NCI-H2196 treated with DMSO at 0.1 percent for 48 hours (cell line): ENCODE measurements at regions not wholly inside any gene's neighbourhood (a gene's known extent, or its start where the extent isn't known, plus 50 kb on each side); places are given as distances from the start of the nearest gene placed in this dataset.
"Not testable (repeated sequence)": the region's sequence is repeated elsewhere in the genome, so short reads cannot be mapped to it uniquely, and the experiment has no call there.

Source experiments
- DNase-seq: peaks from one replicate; lab custom pipeline; 2025; ENCODE audit not compliant: unreplicated experiment; lab: John Stamatoyannopoulos, UW

DNA sequence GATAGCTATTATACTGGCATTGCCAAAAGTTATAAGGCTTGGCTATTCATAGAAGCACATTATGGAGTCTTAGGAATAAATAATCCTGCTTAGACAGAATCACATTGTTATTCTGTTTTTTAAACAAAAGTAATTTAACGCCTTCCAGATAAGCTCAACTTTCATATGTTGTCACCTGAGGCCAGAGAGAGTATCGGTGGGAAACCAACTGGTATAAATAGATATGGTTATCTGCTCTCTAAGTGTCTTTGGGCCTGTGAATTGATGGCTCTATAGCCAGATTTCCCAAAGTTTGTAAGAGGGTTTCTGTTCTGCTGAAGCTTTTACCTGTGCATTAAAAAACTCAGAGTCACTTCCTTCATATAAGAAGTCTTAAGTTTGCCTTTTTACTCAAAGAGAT, 1449.4 kb downstream of the CDH11 start:
- DNase-seq: no peak

DNA sequence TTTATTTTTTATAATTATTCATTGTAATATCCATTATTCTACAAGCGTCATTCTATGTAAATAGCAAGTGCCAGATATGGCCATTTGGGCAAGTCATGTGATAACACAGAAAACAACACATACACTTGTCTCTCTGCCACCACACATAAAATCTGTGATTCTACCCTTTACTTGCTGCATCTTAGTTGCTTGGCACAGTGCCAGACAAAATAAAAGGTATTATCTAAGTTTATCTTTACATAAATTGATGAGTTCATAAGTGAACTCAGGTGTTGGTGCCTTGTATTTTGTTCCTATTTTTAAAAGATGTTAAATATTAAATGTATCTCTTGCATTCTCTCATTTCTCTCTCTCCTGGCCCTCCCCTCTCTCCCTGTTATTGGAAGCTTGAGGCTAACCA, 1458.7 kb downstream of the CDH11 start:
- no peak for DNase-seq

DNA sequence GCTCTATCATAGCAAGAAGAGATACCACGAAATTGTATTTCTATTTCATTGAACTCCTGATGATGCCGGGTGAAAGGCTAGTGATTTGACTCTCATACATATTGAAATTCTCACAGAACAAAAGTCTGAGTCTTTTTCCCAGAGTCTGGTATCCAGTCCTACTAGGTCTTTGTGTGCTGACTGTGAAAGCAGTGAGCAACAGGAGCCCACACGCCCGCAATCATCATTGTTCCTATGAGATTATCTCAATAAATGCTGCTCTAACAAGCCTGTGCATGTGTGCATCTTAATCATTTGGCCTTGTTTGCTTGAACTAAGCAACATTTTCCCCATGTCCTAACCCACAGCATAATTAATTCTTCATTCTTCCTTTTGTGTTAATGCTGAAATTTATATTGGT, 1466.0 kb downstream of the CDH11 start:
- no peak for DNase-seq

DNA sequence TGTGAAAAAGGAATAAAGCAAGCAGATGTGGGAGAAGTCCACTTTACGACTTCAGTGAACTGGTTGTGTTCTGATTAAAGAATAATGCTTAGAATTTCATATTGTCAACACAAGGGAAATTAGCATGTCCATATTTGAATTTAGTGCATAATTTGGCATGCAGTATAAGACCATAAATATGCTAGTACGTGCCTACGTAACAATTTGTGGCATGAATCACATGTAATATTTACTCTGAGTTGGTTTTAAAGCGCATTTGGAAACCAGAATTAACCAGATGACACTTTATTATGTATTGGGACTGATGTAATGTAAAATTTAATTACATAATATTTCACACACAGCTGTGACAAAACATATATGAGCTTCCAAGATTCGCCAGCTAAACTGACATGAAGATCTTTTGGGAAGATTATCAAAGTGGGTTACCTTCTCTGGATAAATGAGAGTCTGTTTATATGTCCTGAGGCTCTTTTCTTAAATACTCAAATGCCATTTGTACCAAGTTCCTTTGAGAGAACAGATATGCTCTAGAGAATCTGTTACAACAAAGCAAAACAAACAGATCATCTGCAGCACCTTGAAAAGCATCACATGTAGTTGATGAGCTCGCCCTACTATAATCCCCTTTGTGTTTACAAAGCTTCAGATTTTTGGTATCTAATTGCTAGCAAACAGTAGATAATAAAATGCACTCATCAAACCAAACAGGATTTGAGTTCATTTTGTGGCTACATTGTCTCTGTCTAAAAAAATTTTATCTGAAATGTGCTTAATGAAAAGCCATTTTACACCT, 1468.6 kb downstream of the CDH11 start:
- no peak for DNase-seq

DNA sequence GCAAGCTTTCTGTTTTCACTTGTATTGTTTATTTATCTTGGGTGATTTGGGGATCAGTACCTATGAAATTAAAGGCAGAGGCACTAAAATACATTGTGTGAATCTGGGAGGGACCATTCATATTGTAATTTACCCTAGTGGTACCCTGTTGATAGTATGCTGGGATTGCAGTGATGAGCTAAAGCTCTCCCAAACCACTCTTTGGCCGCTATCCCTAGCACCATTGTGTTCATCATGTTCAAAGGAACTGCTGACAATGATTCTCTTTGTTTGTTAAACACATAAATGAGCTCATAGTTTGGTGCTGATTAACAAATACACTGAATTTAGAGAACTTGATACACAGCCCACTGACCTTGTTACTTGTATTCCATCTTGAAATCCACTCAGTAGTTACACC, 1469.8 kb downstream of the CDH11 start:
- no peak for DNase-seq

DNA sequence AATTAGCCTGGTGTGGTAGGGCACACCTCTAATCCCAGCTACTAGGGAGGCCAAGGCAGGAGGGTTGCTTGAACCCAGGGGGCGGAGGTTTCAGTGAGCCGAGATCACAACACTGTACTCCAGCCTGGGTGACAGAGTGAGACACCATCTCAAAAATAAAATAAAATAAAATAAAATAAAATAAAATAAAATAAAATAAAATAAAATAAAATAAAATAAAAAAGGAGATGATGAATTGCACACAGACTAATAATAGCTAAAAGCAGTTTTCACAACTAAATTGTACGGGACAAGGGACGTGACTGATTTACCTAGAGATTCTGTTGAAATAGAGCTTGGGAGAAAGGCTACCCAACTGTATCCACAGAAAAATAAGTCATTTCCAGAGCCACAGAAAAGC, 1471.3 kb downstream of the CDH11 start:
- no peak for DNase-seq

DNA sequence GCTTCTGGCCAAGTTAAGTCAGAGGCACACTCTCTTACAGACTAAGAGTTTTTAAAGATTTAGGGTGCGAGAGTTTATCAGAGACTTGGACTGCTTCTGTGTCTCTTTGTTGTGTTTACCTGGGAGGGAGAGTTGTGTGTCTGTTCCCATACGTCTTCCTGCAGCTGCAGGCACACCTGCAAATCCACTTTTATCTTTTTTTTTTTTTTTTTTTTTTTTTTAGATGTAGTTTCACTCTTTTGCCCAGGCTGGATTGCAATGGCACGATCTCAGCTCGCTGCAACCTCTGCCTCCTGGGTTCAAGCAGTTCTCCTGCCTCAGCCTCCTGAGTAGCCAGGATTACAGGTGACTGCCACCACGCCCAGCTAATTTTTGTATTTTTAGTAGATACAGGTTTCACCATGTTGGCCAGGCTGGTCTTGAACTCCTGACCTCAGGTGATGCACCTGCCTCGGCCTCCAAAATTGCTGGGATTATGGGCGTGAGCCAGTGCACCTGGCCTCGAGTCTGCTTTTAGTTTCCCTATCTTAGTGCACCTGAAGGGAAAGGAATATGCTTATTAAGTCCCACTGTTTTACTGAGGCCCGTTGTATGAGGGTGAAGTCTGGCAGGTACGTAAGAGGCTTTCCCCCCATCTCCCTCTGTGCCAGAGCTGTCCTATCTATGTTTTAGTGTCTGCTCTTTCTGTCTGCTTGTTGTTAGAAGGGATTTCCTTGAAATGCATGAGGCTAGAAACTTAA, 1488.0 kb downstream of the CDH11 start:
- not testable (repeated sequence) for DNase-seq

DNA sequence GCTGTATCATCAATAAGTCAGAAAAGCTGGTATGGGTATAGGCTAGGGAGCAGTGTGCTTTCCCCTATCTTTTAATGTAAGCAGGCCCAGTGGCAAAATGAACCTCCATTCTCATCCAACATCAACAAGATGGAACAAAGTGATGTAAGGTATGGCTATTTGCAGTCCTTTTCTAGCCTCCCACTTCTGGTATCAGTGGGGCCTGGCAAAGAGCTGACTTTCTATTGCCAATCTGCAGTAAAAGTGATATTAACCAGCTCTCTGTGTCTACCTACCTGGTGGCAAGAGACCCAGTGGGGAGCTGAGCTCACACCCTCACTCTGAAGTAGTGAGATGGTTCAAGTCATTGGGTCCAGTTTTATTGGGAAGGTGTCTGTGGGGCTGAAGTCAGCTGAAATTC, 1492.6 kb downstream of the CDH11 start:
- DNase-seq: no peak

DNA sequence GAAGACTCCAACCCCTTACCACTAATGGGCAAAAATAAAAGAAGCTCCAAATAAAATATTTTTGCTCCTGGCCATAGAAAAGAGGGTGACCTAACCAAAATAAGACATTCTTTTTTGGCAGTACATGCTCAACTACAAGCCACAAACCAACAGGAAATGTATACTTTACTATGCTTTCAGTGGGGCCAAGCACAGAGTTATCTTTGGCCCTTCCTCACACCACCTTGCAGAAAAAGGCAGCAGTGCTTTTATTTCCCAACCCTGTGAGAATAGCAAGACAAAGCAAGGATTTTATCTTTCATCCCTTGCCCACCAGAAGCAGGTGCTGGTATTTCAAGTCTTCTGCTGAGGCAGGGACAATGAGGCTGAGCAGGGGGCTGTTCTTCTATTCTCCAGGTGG, 1493.1 kb downstream of the CDH11 start:
- DNase-seq: no peak

DNA sequence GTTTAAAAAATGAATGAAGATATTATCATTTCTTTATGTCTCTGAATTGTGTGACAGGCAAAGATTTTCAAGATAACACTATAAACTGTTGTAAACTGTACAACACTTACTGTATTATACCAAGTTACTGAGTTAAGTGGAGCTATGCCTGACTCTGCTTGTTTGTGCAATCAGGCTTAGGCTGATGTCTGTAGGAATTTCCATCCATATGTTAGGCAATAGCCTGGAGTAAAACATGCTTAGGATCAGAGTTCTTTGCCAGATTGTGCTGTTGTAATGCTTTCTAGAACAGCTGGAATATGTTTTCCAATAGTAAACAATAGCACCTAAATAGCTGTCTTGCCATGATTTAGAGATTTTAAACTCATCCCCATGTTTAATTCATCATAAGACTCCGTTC, 1496.7 kb downstream of the CDH11 start:
- no peak for DNase-seq

DNA sequence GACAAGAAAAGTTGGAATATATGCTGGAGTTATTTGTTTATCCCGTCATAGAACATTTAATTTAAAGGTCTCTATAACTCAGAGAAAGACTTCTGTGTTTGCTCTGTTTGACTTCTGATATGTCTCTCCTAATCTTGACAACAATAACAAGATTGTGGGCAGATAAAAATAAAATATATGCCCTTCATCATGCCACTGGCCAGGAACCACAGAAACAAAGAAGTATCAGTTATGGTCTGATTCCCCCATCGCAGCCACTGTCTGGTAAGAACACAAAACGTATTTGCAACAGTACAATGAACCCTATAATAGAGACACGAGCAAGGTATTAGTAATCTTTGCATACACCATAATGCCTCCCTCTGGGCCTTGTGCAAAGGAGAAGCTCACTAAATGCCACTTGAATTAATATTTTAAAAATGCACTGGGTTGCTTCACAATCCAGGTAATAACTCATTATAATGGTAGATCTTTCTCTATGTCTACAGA, 1498.3 kb downstream of the CDH11 start:
- no peak for DNase-seq

DNA sequence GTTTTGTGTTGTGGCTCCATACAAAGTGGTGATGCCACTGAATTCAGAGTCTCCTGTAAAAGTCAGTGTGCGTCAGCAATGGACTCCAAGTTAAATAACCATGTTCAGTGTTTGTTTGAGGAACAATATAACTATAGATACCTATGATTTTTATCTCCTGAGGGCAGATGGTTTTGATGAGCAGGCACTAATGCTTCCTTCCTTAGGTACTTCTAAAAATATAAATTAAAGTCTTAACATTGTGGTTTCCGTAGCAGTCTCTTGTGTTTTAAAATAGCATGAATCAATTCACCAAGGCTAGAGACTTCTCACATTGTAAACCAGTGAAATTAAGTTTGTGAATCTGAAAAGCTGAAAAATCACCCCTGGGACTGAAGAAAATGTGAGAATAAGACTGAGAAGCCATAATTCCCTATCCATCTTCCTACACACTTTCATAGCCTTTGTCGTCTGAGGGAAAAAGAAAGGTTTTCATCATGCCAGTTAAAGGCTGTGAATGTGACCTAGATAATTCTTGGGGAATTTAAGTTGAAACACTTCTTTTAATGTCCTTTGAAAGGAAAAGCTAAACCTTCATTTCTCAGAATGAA, 1502.9 kb downstream of the CDH11 start:
- no peak for DNase-seq

DNA sequence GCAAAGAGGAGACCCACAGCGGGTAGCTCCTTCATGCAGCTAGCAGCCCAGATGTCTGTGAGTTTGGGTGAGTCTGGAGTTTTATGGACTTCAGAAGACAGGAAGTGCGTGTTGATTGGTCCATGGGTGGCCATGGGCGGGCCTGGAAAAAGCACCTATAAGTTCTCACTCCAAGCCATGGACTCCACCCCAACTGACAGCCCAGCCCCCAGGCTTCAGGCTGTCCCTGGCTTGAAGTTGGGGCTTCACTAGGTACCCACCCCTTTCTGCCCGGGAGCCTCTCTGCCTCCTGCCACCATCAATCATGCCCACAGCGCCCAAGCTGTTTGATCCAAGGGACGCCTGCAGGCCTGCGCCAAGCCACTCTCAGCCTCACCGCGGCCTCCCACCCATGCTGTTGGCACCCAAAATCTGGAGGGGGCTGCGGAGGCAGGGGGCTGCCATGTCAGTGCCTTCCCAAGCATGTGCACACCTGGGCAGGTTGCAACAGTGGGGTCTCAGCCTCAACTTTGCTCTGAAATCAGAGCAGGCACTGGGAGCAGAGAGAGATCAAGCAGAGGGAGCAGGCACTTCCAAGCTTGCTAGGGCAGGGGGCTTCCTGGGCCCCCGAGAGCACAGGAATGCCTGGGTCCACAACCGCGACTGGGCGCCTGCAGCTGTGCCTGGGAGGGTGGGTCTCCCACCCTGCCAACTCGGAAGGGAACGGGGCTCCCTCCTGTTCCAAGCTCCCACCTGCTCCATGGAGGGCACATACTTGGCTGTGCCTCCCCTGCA, 1503.7 kb downstream of the CDH11 start:
- DNase-seq: no peak

DNA sequence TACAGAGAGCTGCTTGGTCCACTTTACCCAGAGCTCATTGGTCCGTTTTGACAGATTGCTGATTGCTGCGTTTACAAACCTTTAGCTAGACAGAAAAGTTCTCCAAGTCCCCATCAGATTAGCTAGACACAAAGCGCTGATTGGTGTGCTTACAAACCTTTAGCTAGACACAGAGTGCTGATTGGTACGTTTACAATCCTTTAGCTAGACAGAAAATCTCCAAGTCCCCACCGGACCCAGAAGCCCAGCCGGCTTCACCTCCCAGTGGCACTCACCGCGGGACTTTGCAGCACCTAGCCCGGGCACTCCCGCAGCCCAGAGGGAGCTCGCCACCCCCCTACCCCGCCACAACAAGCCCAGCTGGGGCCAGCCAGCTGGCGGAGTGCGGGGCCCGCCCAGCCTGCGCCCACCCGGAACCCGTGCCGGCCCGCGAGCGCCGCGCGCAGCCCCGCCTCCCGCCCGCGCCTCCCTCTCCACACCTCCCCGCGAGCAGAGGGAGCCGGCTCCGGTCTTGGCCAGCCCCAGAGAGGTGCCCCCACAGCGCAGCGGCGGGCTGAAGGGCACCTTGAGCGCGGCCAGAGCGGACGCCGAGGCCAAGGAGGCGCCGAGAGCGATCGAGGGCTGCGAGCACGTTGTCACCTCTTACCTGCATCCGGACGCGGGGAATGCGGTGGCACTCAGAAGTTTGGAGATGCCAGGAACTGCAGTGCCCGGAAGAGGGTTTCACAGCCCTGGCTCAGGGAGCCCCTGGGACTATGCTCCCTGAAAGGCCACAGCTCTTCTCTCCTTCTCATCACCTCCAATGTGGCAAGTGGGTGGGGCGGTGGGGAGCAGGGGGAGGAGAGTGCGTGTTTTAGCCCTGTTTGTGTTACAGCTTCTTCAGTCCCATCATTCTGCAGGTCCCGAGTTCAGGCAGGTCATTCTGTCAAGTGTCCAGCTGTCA, 1504.5 kb downstream of the CDH11 start:
- DNase-seq: no peak

DNA sequence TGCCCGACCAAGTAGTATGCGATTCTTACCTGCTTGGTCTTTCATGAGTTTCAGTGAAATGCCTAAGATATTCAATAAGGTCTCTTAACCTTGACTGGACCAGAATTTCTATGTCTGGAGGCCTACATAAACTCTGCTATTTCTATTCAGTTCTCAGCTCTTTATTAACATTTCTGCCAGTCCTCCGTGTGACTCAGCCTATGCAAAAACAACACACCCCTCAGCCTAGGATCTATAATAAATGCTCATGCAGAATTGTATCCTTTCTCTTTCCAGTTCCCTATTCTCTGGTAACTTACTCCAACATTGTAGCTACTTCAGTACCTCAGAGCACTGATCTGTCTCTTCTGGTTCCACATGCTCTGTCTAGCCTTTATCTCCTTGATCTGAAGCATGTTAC, 1507.4 kb downstream of the CDH11 start:
- DNase-seq: no peak

DNA sequence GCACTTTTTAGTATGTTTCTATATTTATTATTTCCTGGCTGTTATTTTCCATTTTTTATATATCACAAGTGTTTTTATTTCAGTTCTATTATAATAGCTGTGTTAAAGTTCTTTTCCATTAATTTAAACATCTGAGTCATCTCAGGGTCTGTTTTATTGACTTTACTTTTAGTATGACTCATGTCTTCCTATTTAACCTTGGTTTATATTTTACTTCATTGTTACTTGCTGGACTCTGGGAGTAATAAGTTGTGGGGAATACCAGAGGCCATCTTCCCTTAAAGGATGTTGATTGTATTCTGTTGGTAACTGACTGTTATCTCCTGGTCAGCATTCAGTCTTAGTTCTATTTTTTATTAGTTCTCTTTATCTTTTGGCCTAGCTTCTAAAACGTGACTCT, 1508.2 kb downstream of the CDH11 start:
- DNase-seq: no peak

DNA sequence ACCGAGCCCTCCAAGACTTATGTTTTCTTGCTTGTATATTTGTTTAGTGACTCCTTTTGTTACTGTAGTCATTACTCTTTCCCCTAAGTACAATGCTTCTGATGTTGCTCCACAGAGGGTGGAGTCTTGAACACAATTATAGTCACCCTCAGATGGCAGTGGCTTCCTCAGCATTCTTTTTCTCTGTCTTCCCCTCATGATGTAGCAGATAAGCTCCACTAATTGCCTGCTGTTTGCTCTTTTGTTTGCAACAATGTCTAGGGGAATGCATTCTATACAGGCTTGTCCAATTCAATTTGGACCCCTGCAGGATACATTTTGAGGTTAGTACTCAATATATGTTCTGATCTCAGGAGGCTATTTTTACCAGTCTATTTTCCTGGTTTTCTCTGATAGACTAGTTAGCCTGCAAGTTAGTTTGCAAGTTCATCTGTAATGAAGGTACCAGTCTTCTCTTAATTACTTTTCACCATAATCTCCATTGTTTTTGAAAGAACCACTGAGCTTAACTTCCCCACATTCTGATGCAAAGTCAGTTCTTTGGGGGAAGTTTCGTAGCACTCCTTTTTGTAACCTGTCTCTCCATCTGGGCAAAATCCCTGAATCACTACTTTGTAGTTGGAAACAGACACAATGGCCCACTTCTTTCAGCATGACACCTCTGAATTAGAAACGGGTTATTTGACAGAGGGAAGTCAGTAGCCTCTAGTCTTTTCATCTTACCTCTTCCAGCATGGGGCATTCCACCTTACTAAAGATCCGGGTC, 1509.2 kb downstream of the CDH11 start:
- no peak for DNase-seq

DNA sequence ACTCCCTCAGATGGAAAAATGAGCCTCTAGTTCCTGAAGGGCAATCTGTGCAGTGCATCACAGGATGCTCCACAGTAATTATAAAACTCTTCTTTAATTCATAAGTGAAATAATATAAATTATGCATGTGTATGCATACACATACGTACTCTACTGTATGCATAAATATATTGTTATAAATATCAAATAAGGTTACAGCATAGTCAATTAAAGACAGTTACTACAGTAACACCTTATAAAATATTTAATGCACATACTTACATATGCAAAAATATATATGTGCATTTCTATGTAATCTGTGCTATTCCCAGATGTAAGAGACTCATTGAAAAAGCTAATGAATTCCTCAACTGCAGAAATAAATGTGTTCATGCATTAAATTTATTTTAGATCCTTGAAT, 1515.1 kb downstream of the CDH11 start:
- no peak for DNase-seq

DNA sequence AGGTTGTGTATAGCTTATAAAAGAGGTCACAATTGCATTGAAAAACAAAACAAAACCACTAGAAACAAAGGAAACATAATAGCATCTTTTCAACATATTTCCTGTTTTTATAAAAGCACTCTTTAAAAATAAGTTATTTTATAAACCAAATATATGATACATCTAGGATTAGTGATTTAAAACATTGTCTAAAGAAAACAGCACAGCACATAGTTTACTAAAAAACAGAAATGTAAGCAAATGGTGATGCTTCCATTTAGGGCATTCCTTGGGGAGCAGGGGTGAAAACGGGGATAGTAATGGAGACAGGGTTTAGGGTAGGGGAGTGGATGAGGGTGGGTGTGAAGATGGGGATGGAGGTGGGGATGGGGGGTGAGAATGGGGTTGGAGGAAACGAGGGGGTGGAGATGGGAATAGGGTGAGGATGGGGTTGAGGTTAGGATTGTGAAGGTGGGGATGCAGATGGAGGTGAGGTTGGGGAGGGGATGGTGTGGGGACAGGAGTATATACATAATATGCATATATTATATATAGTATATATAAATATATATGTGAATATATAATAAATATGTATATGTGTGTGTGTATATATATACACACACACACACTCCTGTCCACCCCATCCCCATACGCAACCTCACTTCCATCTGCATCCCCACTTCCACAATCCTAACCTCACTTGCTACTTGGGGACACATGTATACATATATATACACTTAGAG, 1519.5 kb downstream of the CDH11 start:
- DNase-seq: no peak
